ENCODE measurements at regions not wholly inside any gene's neighbourhood (a gene's known extent, or its start where the extent isn't known, plus 50 kb on each side); places are given as distances from the start of the nearest gene placed in this dataset.

DNA sequence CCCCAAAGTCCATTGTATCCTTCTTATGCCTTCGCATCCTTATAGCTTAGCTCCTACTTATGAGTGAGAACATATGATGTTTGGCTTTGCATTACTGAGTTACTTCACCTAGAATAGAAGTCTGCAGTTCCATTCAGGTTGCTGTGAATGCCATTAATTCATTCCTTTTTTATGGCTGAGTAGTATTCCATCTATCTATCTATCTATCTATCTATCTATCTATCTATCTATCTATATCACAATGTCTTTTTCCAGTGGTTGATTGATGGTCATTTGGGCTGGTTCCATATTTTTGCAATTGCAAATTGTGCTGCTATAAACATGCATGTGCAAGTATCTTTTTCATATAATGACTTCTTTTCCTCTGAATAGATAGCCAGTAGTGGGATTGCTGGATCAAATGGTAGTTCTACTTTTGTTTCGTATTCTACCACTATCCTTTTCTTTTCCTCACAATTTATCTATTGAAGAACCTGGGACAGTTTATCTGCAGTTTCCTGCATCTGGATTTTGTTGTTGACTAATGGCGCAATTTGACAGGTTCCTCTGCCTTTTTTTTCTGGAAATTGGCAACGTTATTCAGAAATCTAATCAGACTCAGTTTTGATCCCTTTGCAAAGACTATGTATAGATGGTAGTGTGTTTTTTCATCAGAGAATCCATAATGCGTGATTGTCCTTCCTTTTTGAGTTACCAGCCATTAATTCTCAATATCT, 287.2 kb downstream of the ARL4A start:
- Histone ChIP-seq H3K27me3 (no peaks in the 10 kb centered on the region), H3K27ac (no peak overlapping the region), H3K4me1 (peaks cover 0 to 11% (median 0%) of the 10 kb centered on the region in 3 donors), H3K9me3 (no peaks in the 10 kb centered on the region), H3K36me3 (no peaks in the 10 kb centered on the region), H3K4me3 (no peak overlapping the region)
- WGBS, 2 donors: 75 to 82% methylated on average over 5 of the region's 5 CpGs
- ATAC-seq (no peak), FAIRE-seq (no peak), DNase-seq (no peak)
- intact Hi-C loops (cut with DNase I): no loop called here
- TF ChIP-seq CTCF (IDR thresholded peaks at IDR 0.05): no peak

DNA sequence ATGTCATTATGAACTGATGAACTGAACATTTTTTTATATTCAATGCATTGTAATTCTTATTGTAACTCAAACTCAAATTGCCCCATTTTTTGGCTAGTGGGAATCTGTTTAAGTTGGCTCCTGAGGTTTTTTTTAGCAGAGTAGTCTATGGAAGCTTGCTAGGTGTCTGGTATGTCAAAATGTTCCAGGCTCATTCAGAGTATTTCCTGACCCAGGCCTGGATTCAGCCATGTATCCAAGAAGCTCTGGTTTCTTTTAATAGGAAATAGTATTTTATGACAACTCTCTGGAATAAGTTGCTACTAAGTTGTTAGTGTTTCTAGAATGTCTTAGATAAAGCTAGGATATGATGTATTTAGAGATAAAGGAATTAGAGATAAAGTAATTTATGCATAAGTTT, 288.0 kb downstream of the ARL4A start:
- ATAC-seq (no peak), DNase-seq (no peak), FAIRE-seq (no peak)
- no peak overlapping the region for H3K4me3 ChIP-seq
- H3K36me3 ChIP-seq: no peaks in the 10 kb centered on the region
- intact Hi-C loops (cut with DNase I): no loop called here
- peaks cover 0 to 11% (median 0%) of the 10 kb centered on the region in 3 donors for H3K4me1 ChIP-seq
- H3K9me3 ChIP-seq: no peaks in the 10 kb centered on the region
- no peaks in the 10 kb centered on the region for H3K27me3 ChIP-seq
- no peak overlapping the region for H3K27ac ChIP-seq
- no peak for TF ChIP-seq CTCF (IDR thresholded peaks at IDR 0.05)

DNA sequence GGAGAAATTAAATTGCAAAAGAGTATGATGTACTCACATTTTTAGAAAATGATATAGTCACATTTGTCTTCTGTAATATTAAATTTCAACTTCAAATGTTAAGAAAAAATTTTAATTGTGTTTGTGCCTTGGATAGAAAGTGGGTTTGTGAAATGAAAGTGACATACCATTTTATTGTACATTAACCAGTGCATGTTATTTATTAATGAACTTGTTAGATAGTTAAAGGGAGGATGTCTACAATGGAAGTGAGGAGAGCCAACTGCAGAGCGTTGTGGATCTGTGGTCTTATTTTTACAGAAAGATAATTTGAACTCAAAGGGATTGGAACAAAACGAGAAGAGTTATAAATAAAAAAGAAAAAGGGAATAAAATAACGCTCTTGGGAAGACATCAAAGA, 291.7 kb downstream of the ARL4A start:
- Histone ChIP-seq H3K27ac (no peak overlapping the region), H3K9me3 (no peaks in the 10 kb centered on the region), H3K4me3 (no peak overlapping the region), H3K27me3 (no peaks in the 10 kb centered on the region), H3K36me3 (no peaks in the 10 kb centered on the region), H3K4me1 (peaks cover 0 to 11% (median 0%) of the 10 kb centered on the region in 3 donors)
- intact Hi-C loops (cut with DNase I): no loop called here
- 48% methylated on average over 3 of the region's 3 CpGs for WGBS, 2 donors
- ATAC-seq (peak in 1 of 4 donors; percentile 39), DNase-seq (no peak), FAIRE-seq (no peak)
- no peak for TF ChIP-seq CTCF (IDR thresholded peaks at IDR 0.05)

GRCh38 chr7:12982178-12982577, 294.7 kb downstream of the ARL4A start:
- ATAC-seq (no peak), FAIRE-seq (no peak), DNase-seq (no peak)
- Histone ChIP-seq H3K4me1 (peaks cover 0 to 11% (median 5%) of the 10 kb centered on the region in 3 donors), H3K9me3 (no peaks in the 10 kb centered on the region), H3K36me3 (no peaks in the 10 kb centered on the region), H3K4me3 (no peak overlapping the region), H3K27ac (no peak overlapping the region), H3K27me3 (no peaks in the 10 kb centered on the region)
- TF ChIP-seq CTCF (IDR thresholded peaks at IDR 0.05): no peak
- 89 to 91% methylated on average over 1 of the region's 1 CpG for WGBS, 2 donors
- intact Hi-C loops (cut with DNase I): no loop called here

GRCh38 chr7:12984117-12984516, 296.7 kb downstream of the ARL4A start:
- no peak overlapping the region for H3K27ac ChIP-seq
- FAIRE-seq: no peak
- DNase-seq: no peak
- H3K27me3 ChIP-seq: no peaks in the 10 kb centered on the region
- TF ChIP-seq CTCF (IDR thresholded peaks at IDR 0.05): no peak
- no peaks in the 10 kb centered on the region for H3K9me3 ChIP-seq
- H3K4me3 ChIP-seq: no peak overlapping the region
- H3K36me3 ChIP-seq: no peaks in the 10 kb centered on the region
- intact Hi-C loops (cut with DNase I): no loop called here
- peaks cover 0 to 8% (median 6%) of the 10 kb centered on the region in 3 donors for H3K4me1 ChIP-seq
- no peak for ATAC-seq
- 50 to 63% methylated on average over 4 of the region's 4 CpGs for WGBS, 2 donors
